ENCODE measurements at regions not wholly inside any gene's neighbourhood (a gene's known extent, or its start where the extent isn't known, plus 50 kb on each side); places are given as distances from the start of the nearest gene placed in this dataset.

- TF ChIP-seq CTCF (IDR thresholded peaks at IDR 0.05; ENCODE audit: borderline replicate concordance, extremely low read depth, low read length, poor library complexity, severe bottlenecking): no peak
- no peak for TF ChIP-seq EZH2 (IDR thresholded peaks at IDR 0.05; ENCODE audit: borderline replicate concordance, low read depth, low read length, severe bottlenecking)
Measured at GRCh38 chr3:151556596-151556995, 95.7 kb upstream of the IGSF10 start.

Data from DND-41 (cell line).